ENCODE measurements at regions not wholly inside any gene's neighbourhood (a gene's known extent, or its start where the extent isn't known, plus 50 kb on each side); places are given as distances from the start of the nearest gene placed in this dataset.

DNA sequence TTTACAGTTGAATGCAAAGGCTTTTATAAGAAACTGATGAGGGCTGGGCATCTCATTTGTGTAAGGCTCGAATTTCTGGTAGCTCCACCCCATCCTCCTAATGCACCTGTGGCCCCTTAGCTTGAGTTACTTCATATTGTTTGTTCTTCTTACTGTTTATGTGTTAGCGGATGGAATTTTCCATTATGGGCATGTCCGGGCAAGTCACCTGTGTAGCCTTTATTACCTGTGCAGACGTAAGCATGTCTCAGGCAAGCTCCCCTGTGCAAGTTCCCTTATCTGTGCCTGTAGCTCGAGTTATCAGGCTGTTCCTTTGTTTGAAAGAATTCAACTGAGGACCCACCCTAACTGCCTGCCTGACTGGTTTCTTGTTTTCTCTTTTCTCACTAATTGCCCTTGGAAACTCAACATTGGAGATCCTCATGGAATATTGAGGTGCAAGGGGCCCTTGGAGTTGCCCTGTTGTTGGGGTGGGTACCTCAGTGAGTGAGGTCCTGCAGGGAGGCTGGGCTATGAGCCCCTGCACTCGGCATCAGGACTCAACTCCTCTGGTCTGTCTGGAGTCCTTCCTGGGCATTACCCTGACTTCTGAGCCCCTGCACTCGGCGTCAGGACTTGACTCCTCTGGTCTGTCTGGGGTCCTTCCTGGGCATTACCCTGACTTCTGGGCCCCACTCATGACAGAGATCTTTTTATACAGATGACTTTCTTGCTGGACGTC, 207.9 kb upstream of the SULF2 start:
- TF ChIP-seq, protein P1, sequence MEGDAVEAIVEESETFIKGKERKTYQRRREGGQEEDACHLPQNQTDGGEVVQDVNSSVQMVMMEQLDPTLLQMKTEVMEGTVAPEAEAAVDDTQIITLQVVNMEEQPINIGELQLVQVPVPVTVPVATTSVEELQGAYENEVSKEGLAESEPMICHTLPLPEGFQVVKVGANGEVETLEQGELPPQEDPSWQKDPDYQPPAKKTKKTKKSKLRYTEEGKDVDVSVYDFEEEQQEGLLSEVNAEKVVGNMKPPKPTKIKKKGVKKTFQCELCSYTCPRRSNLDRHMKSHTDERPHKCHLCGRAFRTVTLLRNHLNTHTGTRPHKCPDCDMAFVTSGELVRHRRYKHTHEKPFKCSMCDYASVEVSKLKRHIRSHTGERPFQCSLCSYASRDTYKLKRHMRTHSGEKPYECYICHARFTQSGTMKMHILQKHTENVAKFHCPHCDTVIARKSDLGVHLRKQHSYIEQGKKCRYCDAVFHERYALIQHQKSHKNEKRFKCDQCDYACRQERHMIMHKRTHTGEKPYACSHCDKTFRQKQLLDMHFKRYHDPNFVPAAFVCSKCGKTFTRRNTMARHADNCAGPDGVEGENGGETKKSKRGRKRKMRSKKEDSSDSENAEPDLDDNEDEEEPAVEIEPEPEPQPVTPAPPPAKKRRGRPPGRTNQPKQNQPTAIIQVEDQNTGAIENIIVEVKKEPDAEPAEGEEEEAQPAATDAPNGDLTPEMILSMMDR (IDR thresholded peaks at IDR 0.05): no peak
- no peak for TF ChIP-seq POLR2A (IDR thresholded peaks at IDR 0.05)

Data from body of pancreas (tissue), 4 donors.